NOMO-1 treated with dmso at 0.1 percent for 144 hours (cell line): ENCODE measurements at regions not wholly inside any gene's neighbourhood (a gene's known extent, or its start where the extent isn't known, plus 50 kb on each side); places are given as distances from the start of the nearest gene placed in this dataset.
A peak's percentile ranks its signal among the peaks of the same experiment; 100 is the strongest.
"Not testable (repeated sequence)": the region's sequence is repeated elsewhere in the genome, so short reads cannot be mapped to it uniquely, and the experiment has no call there.

ENCODE experiments used
- DNase-seq: peaks from one replicate; lab custom pipeline; 2025; ENCODE audit not compliant: unreplicated experiment; lab: John Stamatoyannopoulos, UW

- no peak for DNase-seq
Observed at GRCh38 chr20:24418731-24419130, 50.7 kb upstream of the SYNDIG1 start.

- no peak for DNase-seq
Observed at GRCh38 chr20:24417485-24417884, 51.9 kb upstream of the SYNDIG1 start.

- not testable (repeated sequence) for DNase-seq
Observed at GRCh38 chr20:24415444-24415843, 54.0 kb upstream of the SYNDIG1 start.

- no peak for DNase-seq
Observed at GRCh38 chr20:24411834-24412216, 57.6 kb upstream of the SYNDIG1 start.

GRCh38 chr20:24411003-24411833 is 58.2 kb upstream of the SYNDIG1 start:
- no peak for DNase-seq

- no peak for DNase-seq
Observed at GRCh38 chr20:24407151-24407550, 62.3 kb upstream of the SYNDIG1 start.

- no peak for DNase-seq
Observed at GRCh38 chr20:24406750-24407149, 62.7 kb upstream of the SYNDIG1 start.

GRCh38 chr20:24406251-24406650 is 63.2 kb upstream of the SYNDIG1 start:
- no peak for DNase-seq

- no peak for DNase-seq
Observed at GRCh38 chr20:24405810-24406209, 63.6 kb upstream of the SYNDIG1 start.

- DNase-seq = no peak
Observed at GRCh38 chr20:24403406-24403805, 66.0 kb upstream of the SYNDIG1 start.

- DNase-seq = no peak
Observed at GRCh38 chr20:24402188-24402587, 67.2 kb upstream of the SYNDIG1 start.

- no peak for DNase-seq
Observed at GRCh38 chr20:24395151-24395550, 74.3 kb upstream of the SYNDIG1 start.

- DNase-seq = no peak
Observed at GRCh38 chr20:24393903-24394302, 75.5 kb upstream of the SYNDIG1 start.

- DNase-seq = no peak
Observed at GRCh38 chr20:24392612-24393011, 76.8 kb upstream of the SYNDIG1 start.

- peak; percentile 93 for DNase-seq
Observed at GRCh38 chr20:24389686-24390085, 79.7 kb upstream of the SYNDIG1 start.

- DNase-seq = no peak
Observed at GRCh38 chr20:24388828-24389380, 80.5 kb upstream of the SYNDIG1 start.

GRCh38 chr20:24385547-24385946 is 83.9 kb upstream of the SYNDIG1 start:
- DNase-seq = no peak

GRCh38 chr20:24384865-24385264 is 84.6 kb upstream of the SYNDIG1 start:
- DNase-seq = no peak

- no peak for DNase-seq
Observed at GRCh38 chr20:24382743-24383142, 86.7 kb upstream of the SYNDIG1 start.

GRCh38 chr20:24382331-24382730 is 87.1 kb upstream of the SYNDIG1 start:
- DNase-seq = no peak

GRCh38 chr20:24381886-24382285 is 87.5 kb upstream of the SYNDIG1 start:
- no peak for DNase-seq

- DNase-seq = no peak
Observed at GRCh38 chr20:24379484-24379927, 89.9 kb upstream of the SYNDIG1 start.
